ENCODE measurements at regions not wholly inside any gene's neighbourhood (a gene's known extent, or its start where the extent isn't known, plus 50 kb on each side); places are given as distances from the start of the nearest gene placed in this dataset.

DNA sequence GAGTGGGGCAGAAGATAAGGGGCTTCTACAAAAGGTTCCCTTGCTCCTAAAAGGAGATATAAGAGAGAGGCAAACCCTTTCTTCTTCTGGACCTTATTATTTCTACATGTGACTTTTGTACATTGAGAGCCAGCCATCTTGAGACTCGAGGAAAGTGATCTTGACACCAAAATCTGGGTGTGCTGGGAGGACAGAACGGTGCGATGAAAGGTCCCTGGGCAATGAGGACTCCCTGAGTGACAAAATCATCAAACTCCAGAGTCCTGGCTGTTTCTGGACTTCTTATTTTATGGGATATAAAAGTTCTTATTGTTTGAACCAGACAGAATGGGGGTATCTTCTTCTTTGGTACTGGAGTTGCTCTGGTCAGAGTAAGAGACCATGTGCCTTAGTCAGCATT lies 411.0 kb downstream of the ZNF536 start:
- Histone ChIP-seq H2BK12ac (ENCODE audit: low read depth, low read length) (no peak overlapping the region), H4K5ac (ENCODE audit: insufficient read length, low read depth, low read length) (no peak overlapping the region), H3K79me1 (ENCODE audit: low read depth, low read length) (no peaks in the 10 kb centered on the region), H3K4me1 (replicated peaks in 1 of 4; ENCODE audit: control insufficient read depth in 3 of 4, insufficient read depth in 4 of 4, low read length in 3 of 4) (no peaks in the 10 kb centered on the region), H3K27ac (ENCODE audit: low read depth, low read length) (no peak overlapping the region), H2BK120ac (replicated peaks; ENCODE audit: low read depth, low read length) (no peak overlapping the region), H4K91ac (replicated peaks; ENCODE audit: insufficient read length, low read length) (no peak overlapping the region), H4K20me1 (replicated peaks in 1 of 2; ENCODE audit: control insufficient read depth in 1 of 2, insufficient read depth in 2 of 2, low read length in 2 of 2) (no peaks in the 10 kb centered on the region), H3K23ac (ENCODE audit: insufficient read length) (no peak overlapping the region), H2BK15ac (ENCODE audit: low read length) (no peak overlapping the region), H3K9ac (replicated peaks in 1 of 4; ENCODE audit: extremely low read depth in 1 of 4, low read depth in 3 of 4, low read length in 3 of 4) (no peak overlapping the region), H2BK20ac (ENCODE audit: low read length) (no peak overlapping the region), H3K9me3 (ENCODE audit: insufficient read depth in 2 of 2, low read depth in 1 of 2, low read length in 1 of 2) (no peaks in the 10 kb centered on the region; a peak in 1 of 4 replicates), H2AK5ac (ENCODE audit: low read depth, low read length) (no peak overlapping the region), H3K56ac (replicated peaks; ENCODE audit: insufficient read length, low read depth, low read length) (no peak overlapping the region), H4K8ac (ENCODE audit: extremely low read depth, insufficient read depth, low read length) (no peak overlapping the region), H3K27me3 (replicated peaks in 1 of 4; ENCODE audit: control insufficient read depth in 3 of 4, extremely low read depth in 1 of 4, insufficient read depth in 3 of 4, low read length in 3 of 4) (no peaks in the 10 kb centered on the region), H3K4me3 (ENCODE audit: extremely low read depth in 1 of 4, insufficient read depth in 2 of 4, low read depth in 3 of 4, low read length in 4 of 4) (no peak overlapping the region), H2BK5ac (ENCODE audit: low read depth, low read length) (no peak overlapping the region), H3K18ac (ENCODE audit: extremely low read depth, low read length) (no peak overlapping the region), H3K79me2 (ENCODE audit: control insufficient read depth in 1 of 2, insufficient read depth in 2 of 2, low read length in 2 of 2) (no peaks in the 10 kb centered on the region), H3K4ac (replicated peaks; ENCODE audit: insufficient read length, low read depth, low read length) (no peak overlapping the region), H3K14ac (ENCODE audit: insufficient read length) (no peak overlapping the region), H2AFZ (ENCODE audit: low read length) (no peak overlapping the region), H3K4me2 (ENCODE audit: insufficient read depth in 1 of 2, low read depth in 2 of 2, low read length in 2 of 2) (no peak overlapping the region), H3K23me2 (ENCODE audit: low read depth, low read length) (no peaks in the 10 kb centered on the region), H3K36me3 (ENCODE audit: control insufficient read depth in 2 of 4, insufficient read depth in 4 of 4, low read length in 3 of 4) (no peaks in the 10 kb centered on the region)
- POLR2A ChIA-PET (ENCODE audit: partially characterized antibody), result no interaction called here
- DNase-seq (ENCODE audit: low read depth in 1 of 2, low spot score in 2 of 2) (no peak), FAIRE-seq (no peak)
- WGBS, 2 experiments (ENCODE audit: extremely low coverage in 1 of 2, insufficient coverage in 1 of 2, insufficient read length in 1 of 2, insufficient replicate concordance in 2 of 2, low coverage in 1 of 2, low lambda C conversion rate in 2 of 2, missing lambda C conversion rate in 1 of 2), result 89% methylated on average over 3 of the region's 3 CpGs; no CpG with 5 or more reads in 1 of the 2 experiments
- CTCF ChIA-PET (ENCODE audit: partially characterized antibody), result interaction anchor here (0.6 to 2.8 kb wide), 16 partner anchors 9 to 677 kb away, joined by 3 to 18 read pairs (median 6); no protein-coding TSS in a partner anchor
- TF ChIP-seq, protein P1, sequence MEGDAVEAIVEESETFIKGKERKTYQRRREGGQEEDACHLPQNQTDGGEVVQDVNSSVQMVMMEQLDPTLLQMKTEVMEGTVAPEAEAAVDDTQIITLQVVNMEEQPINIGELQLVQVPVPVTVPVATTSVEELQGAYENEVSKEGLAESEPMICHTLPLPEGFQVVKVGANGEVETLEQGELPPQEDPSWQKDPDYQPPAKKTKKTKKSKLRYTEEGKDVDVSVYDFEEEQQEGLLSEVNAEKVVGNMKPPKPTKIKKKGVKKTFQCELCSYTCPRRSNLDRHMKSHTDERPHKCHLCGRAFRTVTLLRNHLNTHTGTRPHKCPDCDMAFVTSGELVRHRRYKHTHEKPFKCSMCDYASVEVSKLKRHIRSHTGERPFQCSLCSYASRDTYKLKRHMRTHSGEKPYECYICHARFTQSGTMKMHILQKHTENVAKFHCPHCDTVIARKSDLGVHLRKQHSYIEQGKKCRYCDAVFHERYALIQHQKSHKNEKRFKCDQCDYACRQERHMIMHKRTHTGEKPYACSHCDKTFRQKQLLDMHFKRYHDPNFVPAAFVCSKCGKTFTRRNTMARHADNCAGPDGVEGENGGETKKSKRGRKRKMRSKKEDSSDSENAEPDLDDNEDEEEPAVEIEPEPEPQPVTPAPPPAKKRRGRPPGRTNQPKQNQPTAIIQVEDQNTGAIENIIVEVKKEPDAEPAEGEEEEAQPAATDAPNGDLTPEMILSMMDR (IDR thresholded peaks at IDR 0.05; ENCODE audit: control extremely low read depth in 1 of 3, insufficient read depth in 1 of 3, low read depth in 1 of 3, low read length in 3 of 3), result no peak
- TF ChIP-seq, protein P2, sequence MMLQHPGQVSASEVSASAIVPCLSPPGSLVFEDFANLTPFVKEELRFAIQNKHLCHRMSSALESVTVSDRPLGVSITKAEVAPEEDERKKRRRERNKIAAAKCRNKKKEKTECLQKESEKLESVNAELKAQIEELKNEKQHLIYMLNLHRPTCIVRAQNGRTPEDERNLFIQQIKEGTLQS (IDR thresholded peaks at IDR 0.05; ENCODE audit: insufficient read depth, low read depth, low read length), result no peak
- TF ChIP-seq POU5F1 (IDR thresholded peaks at IDR 0.05; ENCODE audit: low read depth, low read length) (no peak), CHD2 (IDR thresholded peaks at IDR 0.05; ENCODE audit: low read length) (no peak), CBX5 (IDR thresholded peaks at IDR 0.05; ENCODE audit: low read depth, low read length) (no peak), SUZ12 (IDR thresholded peaks at IDR 0.05; ENCODE audit: low read length) (no peak), MAFK (IDR thresholded peaks at IDR 0.05; ENCODE audit: low read depth, low read length) (no peak), TAF1 (IDR thresholded peaks at IDR 0.05; ENCODE audit: low read depth, low read length) (no peak)
- TF ChIP-seq, protein P3, sequence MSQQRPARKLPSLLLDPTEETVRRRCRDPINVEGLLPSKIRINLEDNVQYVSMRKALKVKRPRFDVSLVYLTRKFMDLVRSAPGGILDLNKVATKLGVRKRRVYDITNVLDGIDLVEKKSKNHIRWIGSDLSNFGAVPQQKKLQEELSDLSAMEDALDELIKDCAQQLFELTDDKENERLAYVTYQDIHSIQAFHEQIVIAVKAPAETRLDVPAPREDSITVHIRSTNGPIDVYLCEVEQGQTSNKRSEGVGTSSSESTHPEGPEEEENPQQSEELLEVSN (IDR thresholded peaks at IDR 0.05), result no peak
